OCI-LY7 (cell line): ENCODE measurements at regions not wholly inside any gene's neighbourhood (a gene's known extent, or its start where the extent isn't known, plus 50 kb on each side); places are given as distances from the start of the nearest gene placed in this dataset.

Experiments
- EZH2phosphoT487 ChIP-seq: fragments of 200-600 bp; sonication (generic); IDR thresholded peaks from 2 replicates; pipeline ENCODE4 v1.6.1; 2018; ENCODE audit warnings: low read depth, borderline replicate concordance, mild to moderate bottlenecking, mixed run types, antibody characterized with exemption, low read length, moderate library complexity, mixed read lengths
- TF ChIP-seq, protein P1 (sequence below): fragments of 200-600 bp; sonication (generic); conservative IDR thresholded peaks from 2 replicates; pipeline ENCODE4 v1.5.1; 2014; ENCODE audit warnings: mild to moderate bottlenecking, antibody characterized with exemption, low read length, moderate library complexity, mixed read lengths

DNA sequence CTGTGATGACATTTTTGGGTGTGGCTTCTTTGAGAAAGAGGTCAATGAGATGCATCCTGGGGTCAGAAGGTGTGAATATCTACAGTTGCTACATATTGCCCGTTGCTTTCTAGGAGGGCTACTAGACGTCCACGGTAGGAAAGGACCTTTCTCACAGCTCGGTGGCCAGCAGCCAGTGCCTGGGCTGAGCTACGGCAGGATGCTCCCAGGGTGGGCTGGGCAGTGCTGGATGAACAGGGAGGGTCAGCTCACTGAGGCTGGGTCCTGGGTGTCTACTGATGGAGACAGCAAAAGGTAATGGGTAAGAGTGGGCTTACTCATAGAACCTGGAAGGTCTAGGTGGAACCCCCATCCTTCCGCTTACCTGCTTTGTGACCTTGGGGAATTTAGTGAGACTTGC is 188.3 kb upstream of the WSCD1 start:
- TF ChIP-seq, protein P1, sequence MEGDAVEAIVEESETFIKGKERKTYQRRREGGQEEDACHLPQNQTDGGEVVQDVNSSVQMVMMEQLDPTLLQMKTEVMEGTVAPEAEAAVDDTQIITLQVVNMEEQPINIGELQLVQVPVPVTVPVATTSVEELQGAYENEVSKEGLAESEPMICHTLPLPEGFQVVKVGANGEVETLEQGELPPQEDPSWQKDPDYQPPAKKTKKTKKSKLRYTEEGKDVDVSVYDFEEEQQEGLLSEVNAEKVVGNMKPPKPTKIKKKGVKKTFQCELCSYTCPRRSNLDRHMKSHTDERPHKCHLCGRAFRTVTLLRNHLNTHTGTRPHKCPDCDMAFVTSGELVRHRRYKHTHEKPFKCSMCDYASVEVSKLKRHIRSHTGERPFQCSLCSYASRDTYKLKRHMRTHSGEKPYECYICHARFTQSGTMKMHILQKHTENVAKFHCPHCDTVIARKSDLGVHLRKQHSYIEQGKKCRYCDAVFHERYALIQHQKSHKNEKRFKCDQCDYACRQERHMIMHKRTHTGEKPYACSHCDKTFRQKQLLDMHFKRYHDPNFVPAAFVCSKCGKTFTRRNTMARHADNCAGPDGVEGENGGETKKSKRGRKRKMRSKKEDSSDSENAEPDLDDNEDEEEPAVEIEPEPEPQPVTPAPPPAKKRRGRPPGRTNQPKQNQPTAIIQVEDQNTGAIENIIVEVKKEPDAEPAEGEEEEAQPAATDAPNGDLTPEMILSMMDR = no peak
- no peak for TF ChIP-seq EZH2phosphoT487
